GM18502 (cell line): ENCODE measurements at regions not wholly inside any gene's neighbourhood (a gene's known extent, or its start where the extent isn't known, plus 50 kb on each side); places are given as distances from the start of the nearest gene placed in this dataset.

ENCODE experiments used
- ATAC-seq: cut with Tn5 transposase; IDR thresholded peaks from one replicate; pipeline ENCODE4 v1.9.1; 2021; ENCODE audit warnings: mild to moderate bottlenecking; ENCODE audit not compliant: unreplicated experiment, poor library complexity

GRCh38 chr4:187208651-187209050 is 485.0 kb upstream of the FAT1 start:
- ATAC-seq, result no peak

GRCh38 chr4:187209921-187210613 is 486.4 kb upstream of the FAT1 start:
- no peak for ATAC-seq

GRCh38 chr4:187212446-187213080 is 488.9 kb upstream of the FAT1 start:
- ATAC-seq, result no peak

GRCh38 chr4:187215438-187215837 is 491.8 kb upstream of the FAT1 start:
- no peak for ATAC-seq

- no peak for ATAC-seq
Observed at GRCh38 chr4:187218705-187219245, 495.1 kb upstream of the FAT1 start.

GRCh38 chr4:187224560-187224959 is 500.9 kb upstream of the FAT1 start:
- ATAC-seq, result no peak

GRCh38 chr4:187227907-187228704 is 504.4 kb upstream of the FAT1 start:
- ATAC-seq, result no peak

- ATAC-seq, result no peak
Observed at GRCh38 chr4:187232196-187232595, 508.5 kb upstream of the FAT1 start.

GRCh38 chr4:187232796-187233195 is 509.1 kb upstream of the FAT1 start:
- ATAC-seq, result no peak

- no peak for ATAC-seq
Observed at GRCh38 chr4:187235456-187236170, 512.0 kb upstream of the FAT1 start.

GRCh38 chr4:187236209-187236890 is 512.7 kb upstream of the FAT1 start:
- ATAC-seq, result no peak

GRCh38 chr4:187238646-187239045 is 515.0 kb upstream of the FAT1 start:
- ATAC-seq, result no peak

GRCh38 chr4:187251896-187252295 is 528.2 kb upstream of the FAT1 start:
- ATAC-seq, result no peak

GRCh38 chr4:187256897-187257296 is 533.2 kb upstream of the FAT1 start:
- no peak for ATAC-seq

GRCh38 chr4:187258651-187259401 is 535.2 kb upstream of the FAT1 start:
- ATAC-seq, result no peak

- no peak for ATAC-seq
Observed at GRCh38 chr4:187268940-187269339, 545.3 kb upstream of the FAT1 start.

GRCh38 chr4:187270154-187270553 is 546.5 kb upstream of the FAT1 start:
- ATAC-seq, result no peak

- no peak for ATAC-seq
Observed at GRCh38 chr4:187271848-187272247, 548.2 kb upstream of the FAT1 start.

GRCh38 chr4:187274153-187274552 is 550.5 kb upstream of the FAT1 start:
- no peak for ATAC-seq
